BJ (cell line): ENCODE measurements at regions not wholly inside any gene's neighbourhood (a gene's known extent, or its start where the extent isn't known, plus 50 kb on each side); places are given as distances from the start of the nearest gene placed in this dataset.

Source experiments
- CTCF ChIA-PET: fragments of 350-600 bp; formaldehyde crosslinking; extraction: SDS; loops from one replicate; lab custom pipeline; 2021; ENCODE audit warnings: antibody characterized with exemption, inconsistent platforms; lab: Yijun Ruan, JAX
- POLR2A ChIA-PET: fragments of 300-600 bp; sonication (Branson Sonifier 250); formaldehyde crosslinking; extraction: SDS; loops from one replicate; lab custom pipeline; 2021; ENCODE audit warnings: antibody characterized with exemption; lab: Charles Lee
- DNase-seq: peaks from one replicate; pipeline ENCODE4 v3.0.0-alpha.2; 2011; ENCODE audit warnings: low read depth
- H3K27me3 ChIP-seq: 2 replicates; pipeline ENCODE4 v1.6.0; 2011; ENCODE audit warnings: low read length; ENCODE audit not compliant: control insufficient read depth, insufficient read depth
- H3K36me3 ChIP-seq: 2 replicates; pipeline ENCODE4 v1.5.1; 2011; ENCODE audit warnings: low read length; ENCODE audit not compliant: control insufficient read depth, insufficient read depth
- H3K4me3 ChIP-seq: 2 replicates; pipeline ENCODE4 v1.5.1; 2011; ENCODE audit warnings: low read depth, mild to moderate bottlenecking, control low read depth, low read length
- CTCF ChIP-seq: IDR thresholded peaks from 2 replicates; pipeline ENCODE4 v1.5.1; 2011; ENCODE audit warnings: low read depth, mild to moderate bottlenecking, control low read depth, inconsistent platforms, low read length, moderate library complexity; ENCODE audit not compliant: insufficient read depth

- Histone ChIP-seq H3K36me3 (no peaks in the 10 kb centered on the region), H3K4me3 (no peak overlapping the region), H3K27me3 (peaks cover 37% of the 10 kb centered on the region)
- ChIA-PET CTCF (interaction anchor here (2.1 kb wide), 1 partner anchor 26 kb away, joined by 6 read pairs; no protein-coding TSS in a partner anchor), POLR2A (no interaction called here)
- no peak for TF ChIP-seq CTCF
- no peak for DNase-seq
Observed at GRCh38 chr14:100671386-100671901, 55.2 kb upstream of the DLK1 start.

- ChIA-PET POLR2A (no interaction called here), CTCF (interaction anchor here (1.7 to 2.1 kb wide), 2 partner anchors 9 to 26 kb away, joined by 6 to 11 read pairs; no protein-coding TSS in a partner anchor)
- no peak for DNase-seq
- H3K36me3 ChIP-seq: no peaks in the 10 kb centered on the region
- H3K4me3 ChIP-seq: no peak overlapping the region
- TF ChIP-seq CTCF: no peak
- peaks cover 32% of the 10 kb centered on the region for H3K27me3 ChIP-seq
Observed at GRCh38 chr14:100671906-100672305, 54.8 kb upstream of the DLK1 start.

- POLR2A ChIA-PET: no interaction called here
- peaks cover 26% of the 10 kb centered on the region for H3K27me3 ChIP-seq
- CTCF ChIA-PET: interaction anchor here (0.6 to 2.1 kb wide), 4 partner anchors 10 to 1001 kb away, joined by 3 to 11 read pairs (median 4); no protein-coding TSS in a partner anchor
Observed at GRCh38 chr14:100673085-100673806, 53.4 kb upstream of the DLK1 start.

GRCh38 chr14:100673807-100674154 lies 52.9 kb upstream of the DLK1 start:
- Histone ChIP-seq H3K36me3 (no peaks in the 10 kb centered on the region), H3K4me3 (no peak overlapping the region), H3K27me3 (peaks cover 26% of the 10 kb centered on the region)
- CTCF ChIA-PET: interaction anchor here (1.1 to 1.4 kb wide), 2 partner anchors 11 to 176 kb away, joined by 3 to 6 read pairs; no protein-coding TSS in a partner anchor
- DNase-seq: no peak
- TF ChIP-seq CTCF: no peak
- POLR2A ChIA-PET: no interaction called here

More at GRCh38 chr14:100673085-100673806, 53.4 kb upstream of the DLK1 start:
- Histone ChIP-seq H3K4me3 (no peak overlapping the region), H3K36me3 (no peaks in the 10 kb centered on the region)
- TF ChIP-seq CTCF: no peak
- no peak for DNase-seq

- no peak for TF ChIP-seq CTCF
- ChIA-PET POLR2A (no interaction called here), CTCF (interaction anchor here (1.4 kb wide), 1 partner anchor 11 kb away, joined by 6 read pairs; no protein-coding TSS in a partner anchor)
- Histone ChIP-seq H3K4me3 (no peak overlapping the region), H3K27me3 (peaks cover 21% of the 10 kb centered on the region), H3K36me3 (no peaks in the 10 kb centered on the region)
- no peak for DNase-seq
Observed at GRCh38 chr14:100674428-100674827, 52.3 kb upstream of the DLK1 start.
